ENCODE measurements at regions not wholly inside any gene's neighbourhood (a gene's known extent, or its start where the extent isn't known, plus 50 kb on each side); places are given as distances from the start of the nearest gene placed in this dataset.

- no peak for ATAC-seq
- no peak for TF ChIP-seq CSRNP3 (CRISPR knock-in tag; IDR thresholded peaks at IDR 0.05)
- TF ChIP-seq SNAI2 (CRISPR knock-in tag; IDR thresholded peaks at IDR 0.05) = no peak
- TF ChIP-seq RARB (CRISPR knock-in tag; IDR thresholded peaks at IDR 0.05) = no peak
Measured at GRCh38 chr3:5560199-5560598, 372.7 kb downstream of the EDEM1 start.

- no peak for ATAC-seq
- TF ChIP-seq ZC3H10 (CRISPR knock-in tag; IDR thresholded peaks at IDR 0.05) (no peak), CSDC2 (CRISPR knock-in tag; IDR thresholded peaks at IDR 0.05) (no peak), ZNF565 (CRISPR knock-in tag; conservative IDR thresholded peaks at IDR 0.05; ENCODE audit: low read depth) (no peak), ZFP30 (CRISPR knock-in tag; IDR thresholded peaks at IDR 0.05) (no peak), CREB5 (CRISPR knock-in tag; IDR thresholded peaks at IDR 0.05; ENCODE audit: low read depth) (no peak), ZFP3 (CRISPR knock-in tag; IDR thresholded peaks at IDR 0.05) (no peak), POU6F1 (CRISPR knock-in tag; IDR thresholded peaks at IDR 0.05; ENCODE audit: borderline replicate concordance, low read depth) (no peak), CSRNP3 (CRISPR knock-in tag; IDR thresholded peaks at IDR 0.05) (no peak), BACH2 (CRISPR knock-in tag; IDR thresholded peaks at IDR 0.05; ENCODE audit: borderline replicate concordance) (no peak)
Measured at GRCh38 chr3:5563537-5564277, 376.2 kb downstream of the EDEM1 start.

GRCh38 chr3:5564278-5564666 lies 376.8 kb downstream of the EDEM1 start:
- no peak for ATAC-seq
- TF ChIP-seq ZC3H10 (CRISPR knock-in tag; IDR thresholded peaks at IDR 0.05) (no peak), TSHZ2 (CRISPR knock-in tag; IDR thresholded peaks at IDR 0.05) (no peak), TCF4 (CRISPR knock-in tag; IDR thresholded peaks at IDR 0.05; ENCODE audit: borderline replicate concordance) (no peak), ARNTL (CRISPR knock-in tag; IDR thresholded peaks at IDR 0.05; ENCODE audit: borderline replicate concordance, low read depth) (no peak), POU6F1 (CRISPR knock-in tag; IDR thresholded peaks at IDR 0.05; ENCODE audit: borderline replicate concordance, low read depth) (no peak), PPARA (CRISPR knock-in tag; IDR thresholded peaks at IDR 0.05; ENCODE audit: borderline replicate concordance) (no peak), GLIS3 (CRISPR knock-in tag; IDR thresholded peaks at IDR 0.05) (no peak), CSRNP3 (CRISPR knock-in tag; IDR thresholded peaks at IDR 0.05) (no peak), SNAI2 (CRISPR knock-in tag; IDR thresholded peaks at IDR 0.05) (no peak), PATZ1 (CRISPR knock-in tag; IDR thresholded peaks at IDR 0.05; ENCODE audit: borderline replicate concordance) (no peak), BACH2 (CRISPR knock-in tag; IDR thresholded peaks at IDR 0.05; ENCODE audit: borderline replicate concordance) (no peak), ZFP3 (CRISPR knock-in tag; IDR thresholded peaks at IDR 0.05) (no peak), ZNF565 (CRISPR knock-in tag; conservative IDR thresholded peaks at IDR 0.05; ENCODE audit: low read depth) (no peak), ZFP30 (CRISPR knock-in tag; IDR thresholded peaks at IDR 0.05) (no peak), CREB5 (CRISPR knock-in tag; IDR thresholded peaks at IDR 0.05; ENCODE audit: low read depth) (no peak), OSR1 (CRISPR knock-in tag; IDR thresholded peaks at IDR 0.05) (no peak), ISL1 (CRISPR knock-in tag; IDR thresholded peaks at IDR 0.05) (no peak), CSDC2 (CRISPR knock-in tag; IDR thresholded peaks at IDR 0.05) (no peak)
